ENCODE measurements at regions not wholly inside any gene's neighbourhood (a gene's known extent, or its start where the extent isn't known, plus 50 kb on each side); places are given as distances from the start of the nearest gene placed in this dataset.

DNA sequence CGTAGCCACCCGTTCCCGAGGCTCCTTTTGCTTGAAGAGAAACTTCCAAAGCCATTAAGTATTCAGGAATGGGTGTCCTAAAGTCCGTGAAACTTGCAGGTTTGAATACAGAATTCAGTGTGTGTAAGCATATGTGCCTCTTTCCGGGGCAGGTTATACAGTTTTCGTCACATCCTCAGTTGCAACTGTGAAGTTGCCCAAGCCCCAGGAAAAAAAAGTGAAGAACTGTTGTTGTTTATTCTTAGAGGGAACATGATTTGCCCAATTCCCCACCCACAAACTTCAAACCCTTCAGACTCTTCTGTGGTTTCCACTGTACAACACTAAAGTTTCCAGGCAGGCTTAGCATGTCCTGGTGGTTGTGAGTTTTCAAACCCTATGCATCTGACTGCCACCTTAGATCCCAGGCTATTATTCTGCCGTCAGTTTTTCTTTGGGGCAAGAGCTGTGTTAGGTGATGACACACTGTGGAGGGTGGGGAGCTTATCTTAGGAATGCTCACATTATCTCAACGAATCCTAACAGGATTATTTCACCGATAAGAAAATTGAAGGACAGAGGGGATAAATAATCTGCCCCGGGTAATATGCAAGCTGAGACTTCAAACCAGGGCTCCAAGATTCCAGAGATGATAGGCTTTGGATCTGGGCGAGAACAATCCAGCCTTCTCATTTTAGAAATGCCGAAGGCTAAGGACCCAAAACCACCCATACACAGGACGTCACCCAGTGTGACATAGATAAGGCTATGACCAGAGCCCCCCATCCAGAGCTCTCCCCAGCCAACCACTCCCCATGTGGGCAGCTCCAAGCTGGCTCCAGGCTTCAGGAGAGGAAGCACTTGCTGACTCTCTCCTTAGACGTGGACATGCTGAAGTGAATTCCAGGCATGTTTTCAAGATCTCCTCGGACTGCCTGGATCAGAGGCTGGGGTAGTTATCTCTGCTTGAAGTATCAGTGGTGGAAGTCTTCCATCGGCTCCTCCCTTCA, 81.7 kb upstream of the AFDN start (continued):
- TF ChIP-seq HDAC2 (IDR thresholded peaks at IDR 0.05) (no peak), EHF (CRISPR knock-in tag; IDR thresholded peaks at IDR 0.05) (no peak), MAX (IDR thresholded peaks at IDR 0.05) (no peak), RAD21 (conservative IDR thresholded peaks at IDR 0.05 in 1 of 2, IDR thresholded peaks at IDR 0.05 in 1 of 2) (no peak), EHMT2 (IDR thresholded peaks at IDR 0.05; ENCODE audit: low read depth) (no peak), SMC3 (IDR thresholded peaks at IDR 0.05) (no peak)

- no peak for FAIRE-seq
- whole genome bisulfite sequencing (ENCODE audit: missing lambda C conversion rate), result 70% methylated on average over 18 of the region's 19 CpGs
- TF ChIP-seq CBX2 (IDR thresholded peaks at IDR 0.05; ENCODE audit: borderline replicate concordance, low read depth) (no peak), HOXB5 (CRISPR knock-in tag; IDR thresholded peaks at IDR 0.05) (no peak), HDAC2 (IDR thresholded peaks at IDR 0.05) (no peak), RFX5 (IDR thresholded peaks at IDR 0.05) (no peak)
- TF ChIP-seq, protein P1, sequence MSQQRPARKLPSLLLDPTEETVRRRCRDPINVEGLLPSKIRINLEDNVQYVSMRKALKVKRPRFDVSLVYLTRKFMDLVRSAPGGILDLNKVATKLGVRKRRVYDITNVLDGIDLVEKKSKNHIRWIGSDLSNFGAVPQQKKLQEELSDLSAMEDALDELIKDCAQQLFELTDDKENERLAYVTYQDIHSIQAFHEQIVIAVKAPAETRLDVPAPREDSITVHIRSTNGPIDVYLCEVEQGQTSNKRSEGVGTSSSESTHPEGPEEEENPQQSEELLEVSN (IDR thresholded peaks at IDR 0.05; ENCODE audit: borderline replicate concordance, low read depth), result no peak
- no peak for DNase-seq (ENCODE audit: low read depth in 1 of 2, low spot score in 1 of 2)
- Histone ChIP-seq H3K27ac (no peak overlapping the region), H3K4me3 (no peak overlapping the region), H3K9me3 (no peaks in the 10 kb centered on the region), H3K4me2 (no peak overlapping the region), H3K4me1 (no peaks in the 10 kb centered on the region)
- ChIA-PET CTCF (no interaction called here), POLR2A (no interaction called here)
- ATAC-seq, result no peak
Measured at GRCh38 chr6:167745670-167746389, 80.9 kb upstream of the AFDN start.

DNA sequence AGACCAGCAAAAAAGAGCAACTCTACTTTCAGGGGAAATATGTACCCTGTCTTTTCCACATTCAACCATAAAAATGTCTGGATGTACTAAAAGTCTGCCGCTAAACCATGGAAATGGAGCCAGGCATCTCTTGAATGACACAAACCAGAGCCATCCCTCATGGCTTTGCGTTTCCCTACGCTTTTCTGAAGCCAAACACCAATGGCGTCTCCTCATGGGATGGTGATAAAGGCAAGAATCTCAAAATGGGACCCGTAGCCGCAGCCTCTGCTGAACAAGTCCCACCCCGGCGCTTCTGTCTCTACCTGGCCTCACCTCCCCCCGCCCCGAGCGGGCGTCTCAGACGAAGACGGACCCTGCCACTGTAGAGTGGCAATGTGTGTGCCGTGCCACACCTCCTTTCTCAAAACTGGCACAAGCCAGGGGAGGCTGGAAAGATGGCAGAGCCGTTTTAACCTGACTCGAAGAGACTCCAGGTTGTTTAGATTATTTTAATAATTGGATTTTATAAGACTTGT, 80.3 kb upstream of the AFDN start:
- ATAC-seq, result no peak
- Histone ChIP-seq H3K4me3 (no peak overlapping the region), H3K4me2 (no peak overlapping the region), H3K4me1 (no peaks in the 10 kb centered on the region), H3K27ac (no peak overlapping the region), H3K9me3 (no peaks in the 10 kb centered on the region)
- TF ChIP-seq TP53 (CRISPR knock-in tag; IDR thresholded peaks at IDR 0.05) (no peak), HOXB13 (CRISPR knock-in tag; IDR thresholded peaks at IDR 0.05; ENCODE audit: low read depth) (no peak), NPAS2 (CRISPR knock-in tag; IDR thresholded peaks at IDR 0.05; ENCODE audit: borderline replicate concordance) (no peak), SREBF2 (IDR thresholded peaks at IDR 0.05) (no peak), SMC3 (IDR thresholded peaks at IDR 0.05) (no peak), POLR2AphosphoS2 (conservative IDR thresholded peaks at IDR 0.05; ENCODE audit: low read length) (no peak), FOSL2 (IDR thresholded peaks at IDR 0.05) (no peak), FOSL2 (CRISPR knock-in tag; IDR thresholded peaks at IDR 0.05) (no peak)
- ChIA-PET POLR2A (no interaction called here), CTCF (no interaction called here)
- no peak for DNase-seq (ENCODE audit: low read depth in 1 of 2, low spot score in 1 of 2)
- FAIRE-seq, result no peak
- WGBS (ENCODE audit: missing lambda C conversion rate), result 59% methylated on average over 8 of the region's 17 CpGs

- no peak overlapping the region for H3K4me3 ChIP-seq
- no peaks in the 10 kb centered on the region for H3K4me1 ChIP-seq
- FAIRE-seq (no peak), ATAC-seq (no peak), DNase-seq (ENCODE audit: low read depth in 1 of 2, low spot score in 1 of 2) (no peak)
- WGBS (ENCODE audit: missing lambda C conversion rate), result 66% methylated on average over 9 of the region's 9 CpGs
- H3K27ac ChIP-seq, result no peak overlapping the region
- no peaks in the 10 kb centered on the region for H3K9me3 ChIP-seq
- TF ChIP-seq CHD2 (IDR thresholded peaks at IDR 0.05; ENCODE audit: low read length, partially characterized antibody) (no peak), JUN (IDR thresholded peaks at IDR 0.05) (no peak), KDM1A (IDR thresholded peaks at IDR 0.05; ENCODE audit: low read depth) (no peak), FOXS1 (CRISPR knock-in tag; IDR thresholded peaks at IDR 0.05) (no peak), CEBPB (IDR thresholded peaks at IDR 0.05) (no peak)
- CTCF ChIA-PET, result no interaction called here
- POLR2A ChIA-PET, result no interaction called here
- H3K4me2 ChIP-seq, result no peak overlapping the region
Measured at GRCh38 chr6:167746975-167747374, 79.7 kb upstream of the AFDN start.
